Stimulated activated CD4-positive, alpha-beta T cell treated with anti-CD3 and anti-CD28 coated beads, Interleukin-4, amount 100 ng/mL, for 48 hours (primary cell): ENCODE measurements at regions not wholly inside any gene's neighbourhood (a gene's known extent, or its start where the extent isn't known, plus 50 kb on each side); places are given as distances from the start of the nearest gene placed in this dataset.

ENCODE experiments used
- DNase-seq, 2 donors: peaks; one replicate each; pipeline ENCODE4 v3.0.0-alpha.2; 2020; ENCODE audit warnings: low read depth in 2 of 2

DNA sequence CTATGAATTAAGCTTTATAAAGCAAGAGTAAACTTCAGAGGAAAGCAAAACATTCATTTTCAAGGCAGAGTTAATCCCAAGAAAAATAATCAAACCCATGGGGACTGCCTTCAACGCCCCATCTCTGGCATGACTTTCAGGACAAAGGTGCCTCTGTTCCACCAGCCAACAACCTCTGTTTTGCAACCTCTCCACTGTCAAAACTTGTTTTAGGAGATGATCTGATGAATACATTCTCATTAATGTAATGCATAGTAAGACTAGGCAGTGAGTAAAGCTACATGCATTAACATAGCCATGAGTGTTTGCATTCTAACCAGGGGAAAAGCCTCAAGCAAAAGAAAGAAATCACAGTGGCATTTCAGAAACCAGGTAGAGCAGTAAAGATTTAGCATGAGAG lies 357.0 kb downstream of the FBXO15 start:
- no peak for DNase-seq

DNA sequence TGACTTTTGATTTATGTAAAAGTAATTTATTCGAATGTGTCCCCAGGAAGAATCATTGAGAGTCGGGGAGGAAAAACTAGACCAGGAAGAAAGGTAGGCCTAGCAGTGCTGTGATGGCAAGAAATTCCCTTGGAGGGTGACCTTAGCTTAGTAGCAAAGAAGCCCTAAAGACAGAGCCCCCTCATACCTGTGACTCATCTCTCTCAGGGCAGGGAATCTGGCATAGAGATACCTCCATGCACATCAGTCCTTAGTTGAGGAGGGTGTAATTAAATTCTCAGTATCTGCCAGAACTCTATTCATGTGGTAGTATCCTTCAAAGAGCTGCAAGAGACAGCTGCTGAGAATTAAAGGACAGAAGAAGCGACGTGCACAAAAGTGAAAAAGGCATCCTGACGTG lies 360.3 kb downstream of the FBXO15 start:
- DNase-seq, result no peak

DNA sequence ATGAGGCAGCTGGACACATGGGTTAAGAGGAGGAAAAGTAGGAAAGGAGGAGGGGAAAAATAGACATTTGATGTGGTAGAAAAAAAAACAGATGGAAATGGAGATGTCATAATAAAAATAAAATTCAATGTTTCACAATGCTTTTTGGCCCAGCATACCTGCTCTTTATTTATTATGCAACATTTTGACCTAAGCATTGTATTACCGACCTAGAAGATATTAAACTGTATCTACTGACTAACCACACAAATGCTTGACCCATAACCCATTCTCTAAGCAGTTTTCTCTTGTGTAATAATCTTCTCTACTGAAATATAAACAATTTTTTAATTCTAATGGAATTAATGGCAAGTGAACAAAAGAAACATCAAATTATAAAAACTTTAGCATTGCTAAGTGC lies 362.3 kb downstream of the FBXO15 start:
- no peak for DNase-seq

DNA sequence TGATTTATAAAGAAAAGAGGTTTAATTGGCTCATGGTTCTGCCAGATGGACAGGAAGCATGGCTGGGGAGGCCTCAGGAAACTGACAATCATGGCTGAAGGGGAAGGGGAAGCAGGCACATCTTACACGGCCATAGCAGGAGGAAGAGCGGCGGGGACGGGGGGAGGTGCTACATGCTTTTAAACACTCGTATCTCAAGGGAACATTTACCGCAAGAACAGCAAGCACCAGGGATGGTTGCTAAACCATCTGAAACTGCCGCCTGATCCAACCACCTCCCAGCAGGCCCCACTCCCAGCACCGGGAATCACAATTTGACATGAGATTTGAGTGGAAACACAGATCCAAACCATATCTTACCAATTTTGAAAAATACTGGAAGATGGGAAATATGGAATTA lies 362.8 kb downstream of the FBXO15 start:
- no peak for DNase-seq

DNA sequence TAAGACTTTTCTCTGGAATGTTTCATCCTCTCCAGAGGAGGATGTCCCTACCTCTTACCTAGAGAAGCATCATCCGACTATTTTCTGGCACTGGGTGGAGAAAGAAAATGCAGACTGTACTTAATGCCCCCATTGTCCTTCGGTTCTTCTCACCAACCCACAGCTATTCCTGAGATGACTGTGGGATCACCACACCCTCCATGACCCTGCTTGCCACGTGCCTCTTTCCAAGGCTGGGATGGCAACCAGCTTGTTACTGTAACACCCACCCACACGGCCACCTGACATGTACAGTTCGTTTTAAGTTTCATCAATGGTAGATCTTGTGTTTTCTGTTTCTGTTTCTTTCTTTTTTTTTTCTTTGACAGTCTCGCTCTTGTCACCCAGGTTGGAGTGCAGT lies 365.2 kb downstream of the FBXO15 start:
- no peak for DNase-seq

DNA sequence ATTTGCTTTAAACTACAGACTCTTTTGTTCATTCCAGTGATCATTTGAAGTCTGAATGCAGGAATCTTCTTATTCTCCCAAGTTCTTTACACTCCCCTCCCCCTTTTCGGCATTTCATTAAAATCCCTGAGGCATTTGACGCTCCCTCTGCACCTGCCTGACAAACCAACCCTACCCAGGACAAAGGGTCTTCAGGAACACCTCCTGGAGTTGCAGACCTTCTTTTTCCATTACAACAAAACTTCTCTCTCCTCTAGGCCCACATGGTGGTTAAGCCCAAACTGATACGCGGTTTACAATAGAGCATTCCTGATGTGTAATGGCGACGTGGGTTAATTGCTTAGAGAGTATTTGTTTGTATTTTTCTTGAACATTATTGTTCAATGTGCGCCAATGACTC lies 367.4 kb downstream of the FBXO15 start:
- DNase-seq, result no peak

DNA sequence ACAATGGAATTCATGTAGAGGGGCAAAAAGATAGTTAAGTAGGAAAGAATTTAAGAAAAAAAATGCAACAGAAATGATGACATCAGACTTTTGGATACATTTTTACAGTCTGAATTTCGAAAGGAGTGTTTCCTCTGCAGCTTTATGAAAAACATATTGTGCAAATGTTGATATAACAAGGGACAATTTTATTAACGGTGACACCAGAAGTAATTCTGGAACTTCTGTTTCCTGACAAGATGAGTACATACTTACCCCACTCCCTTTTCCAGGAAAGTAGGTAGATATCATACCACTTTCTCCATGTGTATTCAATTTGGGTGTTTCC lies 369.6 kb downstream of the FBXO15 start:
- DNase-seq, result no peak

DNA sequence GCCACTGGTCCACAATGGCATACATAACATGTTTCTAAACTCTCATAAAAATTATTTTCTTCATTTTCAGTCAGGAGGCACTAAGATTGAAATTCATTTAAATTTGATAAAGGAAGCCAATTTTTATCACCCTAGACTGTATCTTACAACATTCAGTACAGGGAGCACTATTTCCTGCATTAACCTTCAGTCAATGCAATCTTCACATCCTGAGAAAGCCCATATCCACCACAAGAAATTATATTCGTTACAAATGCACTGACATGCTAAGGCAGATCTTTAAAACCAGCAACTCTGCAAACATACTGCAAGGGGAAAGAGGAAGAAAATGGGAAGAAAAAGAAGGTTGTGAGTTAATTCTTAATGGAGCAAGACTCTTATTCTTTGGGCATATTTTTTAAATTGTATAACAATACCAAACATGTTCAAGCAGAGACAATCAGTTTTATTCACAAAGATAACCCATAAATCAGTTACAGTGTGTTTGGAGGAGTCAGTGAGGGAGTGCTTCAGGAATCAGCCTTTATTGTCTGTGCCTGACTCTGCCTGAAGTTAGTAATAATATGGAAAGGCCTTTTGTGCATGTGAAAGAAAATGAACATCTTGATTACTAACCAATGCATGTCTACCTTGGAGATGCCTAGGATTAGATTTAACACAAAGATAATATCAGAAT lies 370.1 kb downstream of the FBXO15 start:
- no peak for DNase-seq

DNA sequence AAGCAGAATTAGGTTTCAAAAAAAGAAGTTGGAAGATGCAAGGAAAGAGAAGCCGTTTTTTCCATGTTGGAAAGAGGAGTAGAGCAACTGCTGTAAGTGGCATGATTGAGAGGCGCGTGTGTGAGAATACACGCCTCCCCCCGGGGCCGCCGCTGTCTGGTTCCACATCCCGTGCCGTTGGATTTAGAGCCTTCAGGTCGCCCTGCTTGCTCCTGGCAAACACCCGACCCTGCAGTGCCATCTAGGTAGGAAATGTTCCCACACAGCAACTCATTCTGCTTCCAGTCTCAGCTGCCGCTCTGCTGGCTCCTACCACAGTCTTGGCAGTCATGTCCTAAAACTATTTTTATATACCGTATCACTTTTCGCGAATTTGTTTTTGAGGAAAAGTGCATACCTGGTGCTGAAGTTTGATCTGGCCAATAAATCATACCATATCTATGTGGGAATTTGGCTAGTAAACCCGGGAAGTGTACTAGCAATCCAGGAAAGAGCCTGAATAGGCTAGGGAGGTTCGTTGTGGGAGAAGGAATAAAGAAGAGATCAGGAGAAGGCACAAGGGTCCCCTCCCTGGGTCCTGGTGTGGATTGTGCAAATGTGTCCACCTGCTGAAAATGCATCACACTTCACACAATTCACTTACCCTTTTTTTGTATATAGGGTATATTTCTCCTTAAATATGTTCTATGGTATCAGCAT lies 372.7 kb downstream of the FBXO15 start:
- DNase-seq, result no peak

DNA sequence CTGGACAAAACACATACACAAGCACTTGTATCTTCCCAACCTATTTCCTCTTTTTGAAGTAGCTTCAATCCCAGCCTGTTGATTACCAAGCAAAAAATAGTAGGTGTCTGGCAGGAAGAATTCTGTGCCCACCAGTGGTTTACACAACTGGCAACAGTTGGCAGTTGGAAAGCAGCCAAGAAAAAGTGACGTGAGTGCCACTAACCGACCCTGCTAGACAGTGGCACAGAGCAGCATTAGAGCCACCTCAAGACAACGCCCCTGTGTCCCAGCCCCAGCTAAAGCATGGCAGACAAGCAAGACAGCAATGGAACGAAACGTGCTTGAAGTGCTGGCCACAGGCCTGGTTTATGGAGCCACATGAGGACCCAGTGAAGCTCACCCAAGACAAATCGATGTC lies 379.6 kb downstream of the FBXO15 start:
- no peak for DNase-seq

DNA sequence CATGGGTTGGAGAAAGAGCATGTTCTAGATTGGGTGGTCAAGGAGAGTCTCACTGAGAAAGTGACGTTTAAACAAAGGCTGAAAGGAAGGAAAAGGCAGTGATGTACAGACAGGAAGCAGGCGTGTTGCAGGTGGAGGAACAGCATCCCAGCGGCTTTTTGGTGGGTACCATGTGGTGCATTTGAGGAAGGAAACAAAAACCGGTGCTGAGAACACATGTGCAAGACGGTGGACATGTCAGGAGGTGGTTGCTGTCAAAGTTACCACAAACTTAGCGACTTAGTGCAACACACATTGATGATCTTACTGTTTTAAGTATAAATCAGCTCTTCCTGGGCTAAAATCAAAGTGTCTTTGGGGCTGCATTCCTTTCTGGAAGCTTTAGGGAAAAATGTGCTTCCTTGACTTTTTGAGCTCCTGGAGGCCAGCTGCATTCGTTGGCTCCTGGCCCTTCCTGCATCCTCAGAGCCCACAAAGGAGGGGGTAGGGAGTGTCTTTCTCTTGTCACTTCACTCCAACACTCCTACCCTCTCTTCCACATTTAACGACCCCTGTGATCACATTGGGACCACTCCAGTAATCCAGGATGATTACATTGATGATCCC lies 380.6 kb downstream of the FBXO15 start:
- no peak for DNase-seq

DNA sequence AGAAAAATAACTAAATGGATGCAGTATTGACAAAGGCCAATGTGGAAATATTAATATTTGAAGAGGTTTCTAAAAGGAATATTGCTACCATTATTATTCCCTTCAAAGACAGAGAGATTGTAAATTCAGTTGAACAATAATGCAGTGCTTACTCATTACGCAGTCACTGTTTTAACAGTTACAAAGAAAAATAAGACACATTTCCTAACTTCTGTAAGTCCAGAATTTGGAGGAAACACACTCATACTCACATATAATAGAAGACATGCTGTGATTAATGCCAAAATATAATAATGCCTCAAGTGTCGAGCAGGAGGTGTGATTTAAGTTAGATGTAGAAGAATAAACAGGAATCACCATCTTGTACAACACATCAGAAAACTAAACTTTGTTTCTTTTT lies 389.2 kb downstream of the FBXO15 start:
- DNase-seq, result no peak

DNA sequence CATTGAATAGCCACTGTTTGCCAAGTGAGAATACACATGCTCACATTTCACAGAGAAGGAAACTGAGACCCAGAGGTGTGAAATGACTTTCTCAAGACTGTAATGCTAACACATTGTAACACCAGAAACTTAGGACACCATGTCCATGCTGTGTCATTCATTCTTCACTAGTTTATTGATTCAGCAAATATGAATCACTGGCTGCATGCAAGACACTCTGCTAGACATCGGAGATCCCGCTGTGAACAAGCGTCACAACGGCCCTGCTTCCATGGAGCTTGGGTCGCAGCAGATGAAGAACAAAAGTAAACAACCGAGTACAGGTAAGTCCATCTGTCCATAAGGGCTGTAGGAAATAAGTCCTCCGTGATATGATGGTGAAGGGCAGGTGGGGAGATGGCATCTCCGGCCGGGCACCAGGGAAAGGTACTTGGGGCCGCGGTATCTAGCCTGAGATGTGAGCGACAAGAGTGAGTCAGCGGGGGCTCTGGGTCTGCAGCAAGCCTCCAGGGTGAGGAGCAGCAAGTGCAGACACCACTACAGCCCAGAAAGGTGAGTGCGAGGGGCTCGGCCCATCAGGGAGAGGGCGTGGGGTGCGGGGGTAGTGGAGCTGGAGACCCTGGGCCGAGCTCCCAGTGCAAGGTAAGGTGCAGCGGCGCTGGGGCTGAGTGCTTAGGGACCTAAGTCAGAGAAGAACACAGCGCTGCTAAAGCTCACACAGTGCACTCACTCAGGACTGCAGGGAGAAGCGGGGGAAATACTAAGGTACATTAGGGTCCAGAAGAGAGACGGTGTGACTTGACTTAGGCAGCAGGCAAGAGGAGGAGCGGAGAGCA lies 391.2 kb downstream of the FBXO15 start:
- no peak for DNase-seq

DNA sequence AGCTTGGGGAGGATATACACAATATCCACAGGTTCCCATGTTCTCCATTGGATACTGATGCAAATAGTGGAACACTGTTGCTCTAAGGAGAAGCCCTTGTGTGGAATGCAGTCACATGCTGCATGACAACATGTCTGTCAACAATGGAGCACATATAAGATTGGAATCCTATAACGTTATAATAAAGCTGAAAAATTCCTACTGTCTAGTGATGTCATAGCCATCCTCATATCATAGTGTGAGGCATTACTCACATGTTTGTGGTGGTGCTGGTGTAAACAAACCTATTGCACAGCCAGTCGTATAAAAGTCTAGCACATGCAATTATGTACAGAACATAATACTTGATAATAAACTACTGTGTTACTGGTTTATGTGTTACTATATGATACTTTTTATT lies 394.7 kb downstream of the FBXO15 start:
- DNase-seq, result no peak

DNA sequence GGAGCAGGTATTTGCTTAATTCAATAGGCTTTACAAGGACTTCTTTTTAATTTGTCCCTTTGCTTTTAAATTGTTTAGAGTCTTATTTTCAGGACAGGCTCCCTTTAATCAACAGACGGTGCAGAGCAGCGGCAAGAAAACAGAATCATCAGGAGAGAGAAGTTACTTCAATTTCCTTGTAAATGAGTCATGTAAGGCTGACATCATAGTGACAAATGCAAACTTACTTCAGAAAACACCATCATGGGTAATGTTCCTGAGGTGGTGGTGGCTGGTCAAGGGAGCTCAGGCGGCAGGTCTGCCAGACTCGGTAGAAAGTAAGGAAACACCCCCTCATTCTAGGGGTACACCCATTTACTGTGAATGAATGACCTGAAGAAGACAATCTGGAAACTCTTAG lies 395.1 kb downstream of the FBXO15 start:
- DNase-seq, result no peak

DNA sequence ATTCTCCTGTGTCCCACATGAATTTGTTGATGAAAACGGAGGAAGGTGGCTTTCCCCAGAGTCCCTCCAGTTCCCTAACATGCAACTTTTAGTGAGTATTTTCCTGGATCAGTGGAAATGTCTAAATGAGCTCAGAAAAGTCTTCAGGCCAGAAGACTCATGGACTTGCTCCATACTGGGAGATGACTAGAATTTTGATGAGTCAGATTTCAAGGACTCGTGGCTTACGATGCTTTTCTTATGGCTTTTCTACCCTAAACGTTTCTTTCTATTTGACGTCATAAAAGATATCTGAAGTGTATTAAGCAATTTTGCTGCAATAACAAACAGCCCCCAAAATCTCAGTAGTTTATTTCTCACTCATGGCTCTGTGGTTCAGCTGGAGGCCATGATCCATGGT lies 397.6 kb downstream of the FBXO15 start:
- no peak for DNase-seq

DNA sequence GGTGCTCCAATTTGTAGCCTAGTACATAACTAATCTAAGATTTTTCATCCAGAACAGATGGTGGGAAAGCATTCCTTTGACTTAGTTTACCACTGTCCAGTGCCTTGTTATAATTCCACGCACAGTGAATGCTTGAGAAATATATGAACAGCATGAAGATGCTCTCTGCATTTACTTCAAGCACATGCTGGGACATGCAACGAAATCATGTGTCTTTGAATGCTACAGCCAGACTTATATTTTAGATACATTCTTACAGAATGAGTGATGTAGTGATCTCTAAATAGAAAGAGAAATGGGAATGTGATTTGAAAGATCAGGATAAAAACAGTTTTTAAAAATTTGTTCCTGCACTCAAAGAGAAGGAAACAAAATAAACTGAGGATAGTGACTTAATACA lies 398.3 kb downstream of the FBXO15 start:
- no peak for DNase-seq

DNA sequence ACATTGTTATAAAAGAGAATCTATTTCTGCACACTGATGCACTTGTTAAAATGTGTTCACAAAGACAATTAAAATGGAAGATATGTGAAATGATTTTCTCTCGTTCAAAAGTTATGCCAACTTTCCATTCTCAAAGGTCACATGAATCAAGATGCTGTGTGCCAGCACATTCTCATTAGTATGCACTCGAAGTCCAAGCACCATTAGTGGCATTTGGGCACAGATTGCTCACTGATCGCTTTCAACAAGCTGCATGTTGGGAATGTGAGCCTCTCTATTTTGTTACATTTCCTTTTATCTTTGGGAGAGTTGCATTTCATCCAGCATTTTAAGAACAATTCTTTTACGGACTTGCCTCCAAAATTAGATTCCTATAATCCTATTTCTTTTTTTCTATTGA lies 398.9 kb downstream of the FBXO15 start:
- no peak for DNase-seq

DNA sequence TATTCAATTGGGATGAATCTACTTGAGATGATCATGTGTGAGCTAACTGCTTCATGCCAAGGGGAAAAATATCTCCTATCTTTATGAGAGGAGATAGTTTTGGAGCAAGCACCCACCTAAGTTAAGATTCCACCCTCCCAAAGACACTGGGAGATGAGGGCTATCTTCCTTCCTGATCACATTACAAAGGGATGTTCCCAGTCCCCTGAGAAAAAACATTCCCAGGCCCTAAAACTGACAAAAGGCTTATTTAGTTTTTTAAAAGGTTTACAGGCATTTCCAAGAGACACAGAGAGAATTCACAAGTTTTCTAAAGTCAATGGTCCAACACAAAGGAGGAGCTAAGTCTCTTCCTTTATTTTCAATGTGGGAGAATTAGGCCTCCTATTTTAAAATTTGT lies 401.5 kb downstream of the FBXO15 start:
- DNase-seq, result no peak

DNA sequence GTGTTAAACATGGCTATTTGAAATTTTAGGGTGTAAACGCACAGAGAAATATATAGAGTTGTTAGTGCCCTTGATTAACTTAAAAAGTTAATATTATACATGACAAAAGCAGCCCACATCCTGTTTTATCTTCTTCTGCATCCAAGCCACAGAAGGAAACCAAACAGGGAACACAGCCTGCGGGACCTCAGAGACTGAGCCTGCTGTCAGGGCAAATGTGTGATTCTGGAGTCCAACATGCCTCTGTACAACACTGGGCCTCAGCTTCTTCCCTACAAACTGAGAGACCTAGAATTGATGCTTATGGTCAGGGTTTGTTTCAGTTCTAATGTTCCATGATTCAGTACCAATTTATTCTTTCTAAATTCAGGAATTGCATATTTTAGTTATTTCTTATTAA lies 404.7 kb downstream of the FBXO15 start:
- DNase-seq, result no peak

DNA sequence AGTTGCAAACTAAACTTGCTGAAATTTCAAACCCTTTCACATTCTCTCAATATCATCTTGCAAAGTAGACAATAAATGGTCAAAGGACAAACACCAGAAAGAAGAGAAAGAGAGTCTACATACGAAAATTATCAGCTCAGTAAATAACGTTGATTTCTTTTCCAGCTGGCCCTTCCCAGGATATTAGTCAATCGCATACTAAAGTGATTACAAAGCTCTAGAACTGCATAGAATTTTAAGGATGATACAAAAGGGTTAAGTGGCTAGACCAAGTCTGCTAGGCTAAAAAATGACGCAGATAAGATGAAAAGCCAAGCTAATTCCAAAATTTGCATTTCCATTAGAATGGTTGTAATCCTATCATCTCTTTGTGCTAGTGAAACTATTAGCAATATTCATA lies 405.7 kb downstream of the FBXO15 start:
- no peak for DNase-seq

DNA sequence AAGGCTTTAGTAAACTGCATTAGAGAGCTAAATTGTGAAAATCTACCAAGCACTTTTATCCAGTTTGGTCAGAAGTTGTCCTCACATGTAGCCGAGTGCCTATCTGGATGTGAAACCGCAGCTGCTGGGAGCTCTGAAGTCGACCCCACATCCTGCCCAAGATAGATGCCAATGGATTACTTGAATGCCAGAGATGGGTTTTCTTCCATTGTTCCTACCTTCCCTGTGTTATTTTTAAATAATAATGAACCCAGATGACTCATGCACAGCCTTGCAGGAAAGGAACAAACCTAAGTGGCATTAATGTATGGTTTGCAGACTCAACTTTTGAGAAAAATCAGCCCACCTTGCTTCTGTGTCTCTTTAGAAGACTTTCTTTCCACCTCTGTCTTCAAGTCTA lies 408.5 kb downstream of the FBXO15 start:
- DNase-seq, result no peak

DNA sequence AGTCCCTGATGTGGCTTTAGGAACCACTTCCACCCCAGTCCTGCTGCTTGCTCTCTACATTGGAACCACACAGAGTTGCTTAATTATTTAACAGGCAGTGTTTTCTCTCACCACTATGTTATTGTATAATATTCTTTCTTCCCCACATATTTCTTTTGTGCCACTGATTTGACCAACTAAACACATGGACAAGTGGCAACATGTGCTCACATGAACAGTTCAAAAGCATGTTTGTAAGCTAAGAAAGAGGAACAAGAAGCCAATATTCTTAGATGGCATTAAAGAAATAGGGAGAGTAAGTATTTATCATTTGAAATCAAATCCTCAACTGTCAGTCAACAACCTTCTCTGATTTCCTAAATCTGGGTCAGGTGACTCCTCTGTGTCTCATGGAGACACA lies 409.6 kb downstream of the FBXO15 start:
- no peak for DNase-seq
